H9 (cell line): ENCODE measurements at regions not wholly inside any gene's neighbourhood (a gene's known extent, or its start where the extent isn't known, plus 50 kb on each side); places are given as distances from the start of the nearest gene placed in this dataset.

Experiments used
- DNase-seq: peaks from one replicate; pipeline ENCODE4 v3.0.0-alpha.2; 2017
- H2AFZ ChIP-seq: one replicate; pipeline ENCODE4 v1.6.1; 2013; ENCODE audit warnings: mild to moderate bottlenecking, low read length, control low read depth, moderate library complexity
- H2AK5ac ChIP-seq: 2 replicates; pipeline ENCODE4 v1.6.1; 2013; ENCODE audit warnings: low read length, control low read depth, mixed read lengths; ENCODE audit not compliant: insufficient read length
- H2BK120ac ChIP-seq: one replicate; pipeline ENCODE4 v1.6.1; 2013; ENCODE audit warnings: low read depth, mild to moderate bottlenecking, low read length, control low read depth, inconsistent platforms; ENCODE audit not compliant: poor library complexity, severe bottlenecking
- H2BK12ac ChIP-seq: 2 replicates; pipeline ENCODE4 v1.6.1; 2013; ENCODE audit warnings: low read length, control low read depth, mixed read lengths, low read depth; ENCODE audit not compliant: insufficient read length
- H2BK15ac ChIP-seq: 2 replicates; pipeline ENCODE4 v1.6.1; 2013; ENCODE audit warnings: low read depth, low read length, control low read depth
- H2BK20ac ChIP-seq: one replicate; pipeline ENCODE4 v1.6.1; 2013; ENCODE audit warnings: low read depth, mild to moderate bottlenecking, low read length, control low read depth, inconsistent platforms; ENCODE audit not compliant: poor library complexity, severe bottlenecking
- H2BK5ac ChIP-seq: 2 replicates; pipeline ENCODE4 v1.6.1; 2013; ENCODE audit warnings: low read length, control low read depth, mixed read lengths; ENCODE audit not compliant: insufficient read length
- H3K14ac ChIP-seq: 2 replicates; pipeline ENCODE4 v1.6.1; 2013; ENCODE audit warnings: low read length, control low read depth; ENCODE audit not compliant: insufficient read depth
- H3K18ac ChIP-seq: 2 replicates; pipeline ENCODE4 v1.6.1; 2013; ENCODE audit warnings: low read depth, mild to moderate bottlenecking, mixed read lengths, low read length, control low read depth; ENCODE audit not compliant: insufficient read length
- H3K23ac ChIP-seq: 2 replicates; pipeline ENCODE4 v1.6.1; 2013; ENCODE audit warnings: low read length, control low read depth, mixed read lengths, low read depth; ENCODE audit not compliant: insufficient read length
- H3K23me2 ChIP-seq: 2 replicates; pipeline ENCODE4 v1.6.1; 2013; ENCODE audit warnings: low read depth, mild to moderate bottlenecking, mixed read lengths, low read length, control low read depth; ENCODE audit not compliant: insufficient read length, poor library complexity, severe bottlenecking
- H3K27ac ChIP-seq: 2 replicates; pipeline ENCODE4 v1.5.1; 2013; ENCODE audit warnings: low read length, control low read depth, mixed read lengths, low read depth; ENCODE audit not compliant: insufficient read length
- H3K27me3 ChIP-seq: 2 replicates; pipeline ENCODE4 v1.6.1; 2013; ENCODE audit warnings: low read length, control low read depth, inconsistent platforms; ENCODE audit not compliant: insufficient read depth
- H3K4ac ChIP-seq: 2 replicates; pipeline ENCODE4 v1.6.1; 2013; ENCODE audit warnings: low read depth, mild to moderate bottlenecking, control low read depth, inconsistent platforms, low read length, moderate library complexity
- H3K4me1 ChIP-seq: 2 replicates; pipeline ENCODE4 v1.6.1; 2013; ENCODE audit warnings: low read length, control low read depth, inconsistent platforms; ENCODE audit not compliant: insufficient read depth
- H3K4me2 ChIP-seq: 2 replicates; pipeline ENCODE4 v1.6.1; 2013; ENCODE audit warnings: low read length, control low read depth, mixed read lengths; ENCODE audit not compliant: insufficient read length, insufficient read depth
- H3K56ac ChIP-seq: 2 replicates; pipeline ENCODE4 v1.6.1; 2013; ENCODE audit warnings: low read depth, mild to moderate bottlenecking, mixed read lengths, low read length, control low read depth; ENCODE audit not compliant: insufficient read length
- H3K79me1 ChIP-seq: 2 replicates; pipeline ENCODE4 v1.6.1; 2013; ENCODE audit warnings: low read depth, mild to moderate bottlenecking, moderate library complexity, low read length, control low read depth, inconsistent platforms; ENCODE audit not compliant: insufficient read depth, poor library complexity, severe bottlenecking
- H3K79me2 ChIP-seq: 2 replicates; pipeline ENCODE4 v1.6.1; 2013; ENCODE audit warnings: low read length, control low read depth, inconsistent platforms; ENCODE audit not compliant: insufficient read depth
- H3K9ac ChIP-seq: 2 replicates; pipeline ENCODE4 v1.6.1; 2013; ENCODE audit warnings: low read length, control low read depth, mixed read lengths; ENCODE audit not compliant: insufficient read length; ENCODE audit errors: extremely low read depth
- H3K9me3 ChIP-seq: one replicate; pipeline ENCODE4 v1.6.1; 2013; ENCODE audit warnings: low read depth, low read length, inconsistent platforms; ENCODE audit not compliant: control insufficient read depth
- H3T11ph ChIP-seq: one replicate; pipeline ENCODE4 v1.6.1; 2013; ENCODE audit warnings: mild to moderate bottlenecking, low read length, control low read depth, inconsistent platforms
- H4K20me1 ChIP-seq: one replicate; pipeline ENCODE4 v1.6.1; 2013; ENCODE audit not compliant: control insufficient read depth, insufficient read length, insufficient read depth
- H4K5ac ChIP-seq: 2 replicates; pipeline ENCODE4 v1.6.1; 2013; ENCODE audit warnings: low read depth, mild to moderate bottlenecking, mixed read lengths, low read length, control low read depth; ENCODE audit not compliant: insufficient read length
- H4K8ac ChIP-seq: replicated peaks from 2 replicates; pipeline ENCODE4 v1.6.1; 2013; ENCODE audit warnings: low read length, control low read depth, mixed read lengths, low read depth; ENCODE audit not compliant: insufficient read length
- H4K91ac ChIP-seq: 2 replicates; pipeline ENCODE4 v1.6.1; 2013; ENCODE audit warnings: low read depth, mild to moderate bottlenecking, moderate library complexity, mixed read lengths, low read length, control low read depth; ENCODE audit not compliant: insufficient read length
- H3K27ac Mint-ChIP-seq, 3 experiments: 2 replicates in 2 of 3; 3 replicates in 1 of 3; pipeline ENCODE4 v1.8.0; 2020 to 2021; ENCODE audit warnings: mixed read lengths in 3 of 3, mild to moderate bottlenecking in 1 of 3, moderate library complexity in 1 of 3
- H3K27me3 Mint-ChIP-seq: 2 replicates; pipeline ENCODE4 v1.8.0; 2021; ENCODE audit warnings: low read depth, mild to moderate bottlenecking, moderate library complexity, mixed read lengths
- H3K36me3 Mint-ChIP-seq, 3 experiments: 2 replicates in 2 of 3; 3 replicates in 1 of 3; pipeline ENCODE4 v1.8.0; 2020 to 2021; ENCODE audit warnings: low read depth in 3 of 3, mixed read lengths in 3 of 3; ENCODE audit not compliant: insufficient read depth in 1 of 3
- H3K4me1 Mint-ChIP-seq, 2 experiments: 2 replicates each; pipeline ENCODE4 v1.8.0; 2020; ENCODE audit warnings: mixed read lengths in 2 of 2
- H3K4me3 Mint-ChIP-seq, 2 experiments: 2 replicates in 1 of 2; 3 replicates in 1 of 2; pipeline ENCODE4 v1.8.0; 2020 to 2021; ENCODE audit warnings: mild to moderate bottlenecking in 2 of 2, mixed read lengths in 2 of 2, moderate library complexity in 1 of 2
- H3K9me3 Mint-ChIP-seq, 2 experiments: 2 replicates in 1 of 2; 3 replicates in 1 of 2; pipeline ENCODE4 v1.8.0; 2020; ENCODE audit warnings: mild to moderate bottlenecking in 2 of 2, mixed read lengths in 2 of 2, moderate library complexity in 1 of 2
- WGBS: extraction: QIAGEN DNeasy Blood & Tissue Kit; methylation state at CpG from one replicate; pipeline ENCODE4 v1.1.7; 2013; ENCODE audit warnings: missing lambda C conversion rate, low lambda C conversion rate, mixed read lengths; ENCODE audit not compliant: insufficient read length; ENCODE audit errors: extremely low coverage; 5-methylcytosine and 5-hydroxymethylcytosine counted together
- TF ChIP-seq, protein P1 (sequence below): fragments of 200-600 bp; sonication (generic); conservative IDR thresholded peaks from 3 replicates; pipeline ENCODE4 v1.8.0; 2021; ENCODE audit warnings: antibody characterized with exemption, mild to moderate bottlenecking

DNA sequence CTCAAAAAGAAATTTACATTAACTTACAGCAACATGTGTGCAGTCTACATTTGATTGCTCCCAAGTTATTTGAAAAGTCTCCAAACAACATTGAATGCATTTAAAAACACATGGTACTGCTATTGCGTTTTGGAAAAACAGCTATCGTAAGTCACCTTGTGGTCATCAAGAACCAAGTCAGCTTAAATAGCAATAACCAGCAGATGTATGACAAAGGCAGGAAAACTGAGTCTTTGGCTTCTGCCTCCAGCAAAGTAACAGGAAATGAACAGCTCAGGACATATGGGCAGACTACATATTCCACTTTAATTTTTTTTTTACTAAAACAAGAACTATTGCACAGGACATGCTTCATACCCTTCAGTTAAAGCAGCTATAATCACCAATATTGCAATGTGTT lies 580.6 kb upstream of the SPRY2 start:
- no peaks in the 10 kb centered on the region for H3K27me3 Mint-ChIP-seq
- no peaks in the 10 kb centered on the region for H3K9me3 Mint-ChIP-seq
- Histone ChIP-seq H3K9ac (no peak overlapping the region), H3K14ac (no peak overlapping the region), H2AFZ (no peak overlapping the region), H3K18ac (no peak overlapping the region), H3K23me2 (no peaks in the 10 kb centered on the region), H3T11ph (no peak overlapping the region), H3K56ac (no peak overlapping the region), H3K9me3 (no peaks in the 10 kb centered on the region), H3K79me1 (no peaks in the 10 kb centered on the region), H2BK120ac (no peak overlapping the region), H3K4me1 (no peaks in the 10 kb centered on the region), H3K4ac (no peak overlapping the region), H2BK12ac (no peak overlapping the region), H3K27me3 (no peaks in the 10 kb centered on the region), H3K4me2 (no peak overlapping the region), H2BK15ac (no peak overlapping the region), H4K20me1 (no peaks in the 10 kb centered on the region), H3K27ac (no peak overlapping the region), H3K23ac (no peak overlapping the region), H4K91ac (no peak overlapping the region), H2AK5ac (no peak overlapping the region), H2BK5ac (no peak overlapping the region), H3K79me2 (no peaks in the 10 kb centered on the region), H2BK20ac (no peak overlapping the region), H4K5ac (no peak overlapping the region), H4K8ac (no peak overlapping the region)
- DNase-seq: no peak
- TF ChIP-seq, protein P1, sequence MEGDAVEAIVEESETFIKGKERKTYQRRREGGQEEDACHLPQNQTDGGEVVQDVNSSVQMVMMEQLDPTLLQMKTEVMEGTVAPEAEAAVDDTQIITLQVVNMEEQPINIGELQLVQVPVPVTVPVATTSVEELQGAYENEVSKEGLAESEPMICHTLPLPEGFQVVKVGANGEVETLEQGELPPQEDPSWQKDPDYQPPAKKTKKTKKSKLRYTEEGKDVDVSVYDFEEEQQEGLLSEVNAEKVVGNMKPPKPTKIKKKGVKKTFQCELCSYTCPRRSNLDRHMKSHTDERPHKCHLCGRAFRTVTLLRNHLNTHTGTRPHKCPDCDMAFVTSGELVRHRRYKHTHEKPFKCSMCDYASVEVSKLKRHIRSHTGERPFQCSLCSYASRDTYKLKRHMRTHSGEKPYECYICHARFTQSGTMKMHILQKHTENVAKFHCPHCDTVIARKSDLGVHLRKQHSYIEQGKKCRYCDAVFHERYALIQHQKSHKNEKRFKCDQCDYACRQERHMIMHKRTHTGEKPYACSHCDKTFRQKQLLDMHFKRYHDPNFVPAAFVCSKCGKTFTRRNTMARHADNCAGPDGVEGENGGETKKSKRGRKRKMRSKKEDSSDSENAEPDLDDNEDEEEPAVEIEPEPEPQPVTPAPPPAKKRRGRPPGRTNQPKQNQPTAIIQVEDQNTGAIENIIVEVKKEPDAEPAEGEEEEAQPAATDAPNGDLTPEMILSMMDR: no peak
- no peak overlapping the region for H3K27ac Mint-ChIP-seq
- H3K36me3 Mint-ChIP-seq: no peaks in the 10 kb centered on the region
- H3K4me1 Mint-ChIP-seq: no peaks in the 10 kb centered on the region
- no peak overlapping the region for H3K4me3 Mint-ChIP-seq
- no CpG with 5 or more reads among the region's 2 CpGs for WGBS
